ENCODE measurements at regions not wholly inside any gene's neighbourhood (a gene's known extent, or its start where the extent isn't known, plus 50 kb on each side); places are given as distances from the start of the nearest gene placed in this dataset.

- no peak overlapping the region for H3K4me3 ChIP-seq (ENCODE audit: low read depth, low read length)
- no peak for TF ChIP-seq CTCF (conservative IDR thresholded peaks at IDR 0.05; ENCODE audit: low read depth, low read length)
- DNase-seq (ENCODE audit: low read depth): peak; percentile 36
Measured at GRCh38 chr15:97156739-97157265, 803.7 kb upstream of the ARRDC4 start.

DNA sequence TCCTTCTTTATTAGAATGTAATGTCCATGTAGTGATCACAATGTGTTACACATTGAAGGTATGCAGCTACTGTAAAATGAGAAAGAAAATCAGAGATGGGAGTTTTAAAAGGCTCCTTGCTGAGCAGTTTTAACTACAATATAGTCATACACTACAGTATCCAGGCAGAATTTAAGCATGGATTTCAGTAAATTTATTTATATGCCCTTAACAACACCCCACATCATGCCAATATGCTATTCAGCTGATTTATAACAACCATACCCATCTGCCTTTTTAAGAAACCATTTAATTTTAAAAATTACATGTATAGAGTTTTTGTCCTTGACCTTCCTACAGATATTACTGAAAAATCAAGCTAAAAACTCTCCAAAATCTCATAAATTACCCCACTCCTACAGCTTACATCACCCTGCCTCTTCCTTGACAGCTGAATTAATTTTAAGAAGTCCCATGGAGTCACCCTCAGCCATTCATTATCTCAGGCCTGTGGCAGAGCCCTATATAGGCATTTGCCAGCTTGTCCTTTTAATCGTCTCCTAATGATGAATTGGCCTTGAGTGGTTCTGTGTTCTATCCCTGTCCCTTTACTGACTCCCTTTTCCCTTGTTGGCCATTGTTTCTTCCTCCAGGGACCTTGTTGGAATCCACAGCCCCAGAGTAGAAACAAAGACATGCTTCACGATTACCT is 797.6 kb upstream of the ARRDC4 start:
- H3K4me3 ChIP-seq (ENCODE audit: low read depth, low read length): no peak overlapping the region
- no peak for DNase-seq (ENCODE audit: low read depth)
- TF ChIP-seq CTCF (conservative IDR thresholded peaks at IDR 0.05; ENCODE audit: low read depth, low read length): no peak

- H3K4me3 ChIP-seq (ENCODE audit: low read depth, low read length): no peak overlapping the region
- no peak for DNase-seq (ENCODE audit: low read depth)
- no peak for TF ChIP-seq CTCF (conservative IDR thresholded peaks at IDR 0.05; ENCODE audit: low read depth, low read length)
Measured at GRCh38 chr15:97165205-97165604, 795.3 kb upstream of the ARRDC4 start.

- no peak for TF ChIP-seq CTCF (conservative IDR thresholded peaks at IDR 0.05; ENCODE audit: low read depth, low read length)
- H3K4me3 ChIP-seq (ENCODE audit: low read depth, low read length): no peak overlapping the region
Measured at GRCh38 chr15:97168704-97169475, 791.6 kb upstream of the ARRDC4 start.

DNA sequence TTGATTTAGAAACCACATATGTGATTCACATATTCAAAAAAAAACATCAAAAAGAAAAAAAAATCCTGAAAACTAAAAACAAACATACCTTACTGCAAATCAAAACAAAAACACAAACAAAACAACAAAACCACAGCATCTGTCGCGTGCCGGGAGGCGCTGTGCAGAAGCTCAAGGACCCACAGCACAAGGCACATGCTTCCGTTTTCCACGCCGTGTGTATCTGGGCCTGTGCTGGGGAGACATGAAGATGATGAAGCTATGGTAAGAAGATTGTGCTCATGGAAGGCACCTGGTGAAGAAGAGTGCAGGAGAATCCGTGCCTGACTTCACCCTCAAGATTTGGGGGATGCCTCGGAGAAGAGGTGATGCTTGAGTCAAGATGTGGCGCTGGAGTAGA is 788.9 kb upstream of the ARRDC4 start:
- DNase-seq (ENCODE audit: low read depth): no peak
- H3K4me3 ChIP-seq (ENCODE audit: low read depth, low read length): no peak overlapping the region
- no peak for TF ChIP-seq CTCF (conservative IDR thresholded peaks at IDR 0.05; ENCODE audit: low read depth, low read length)

More at GRCh38 chr15:97168704-97169475, 791.6 kb upstream of the ARRDC4 start:
- DNase-seq (ENCODE audit: low read depth): peak; percentile 36

DNA sequence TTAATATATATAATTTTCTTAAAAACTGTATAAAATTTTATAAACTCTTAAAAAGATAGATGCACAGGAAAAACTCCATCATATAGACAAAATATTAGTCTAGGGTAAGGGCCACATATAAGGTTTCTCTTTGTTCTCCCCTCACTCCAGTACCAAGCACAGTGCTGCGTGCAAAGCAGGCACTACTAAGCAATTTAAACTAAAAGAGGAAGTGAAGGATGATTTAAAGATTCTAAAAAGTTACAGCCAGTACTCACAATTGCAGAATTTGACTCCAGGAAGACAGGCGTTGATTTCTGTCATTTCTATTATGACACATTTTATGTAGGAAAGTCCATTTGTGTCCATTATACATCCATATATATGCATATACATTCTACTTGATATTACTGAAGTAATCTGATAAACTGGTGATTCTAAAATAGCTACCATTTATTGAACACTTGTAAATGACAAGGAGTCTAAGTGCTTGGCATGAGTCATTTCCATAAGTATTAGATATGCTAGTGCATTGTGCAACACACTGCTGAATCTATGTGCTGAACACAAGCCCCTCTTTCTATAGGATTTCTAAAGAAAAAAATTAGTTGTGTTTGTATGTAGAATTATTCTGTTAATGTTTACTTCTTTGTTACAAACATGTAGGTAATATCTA is 785.5 kb upstream of the ARRDC4 start:
- TF ChIP-seq CTCF (conservative IDR thresholded peaks at IDR 0.05; ENCODE audit: low read depth, low read length): no peak
- no peak overlapping the region for H3K4me3 ChIP-seq (ENCODE audit: low read depth, low read length)
- DNase-seq (ENCODE audit: low read depth): no peak
